WTC11 (cell line): ENCODE measurements at regions not wholly inside any gene's neighbourhood (a gene's known extent, or its start where the extent isn't known, plus 50 kb on each side); places are given as distances from the start of the nearest gene placed in this dataset.

ENCODE experiments used
- ATAC-seq: fragments of 200-7000 bp; cut with Tn5 transposase; 2 replicates; pipeline ENCODE4 v1.10.0; 2021; ENCODE audit warnings: mild to moderate bottlenecking, moderate library complexity
- CTCF ChIA-PET: fragments of 300-600 bp; sonication (Branson Sonifier 250); formaldehyde crosslinking; loops from one replicate; lab custom pipeline; 2021; ENCODE audit warnings: antibody characterized with exemption; lab: Charles Lee
- POLR2A ChIA-PET: fragments of 350-600 bp; sonication (Branson Sonifier 250); formaldehyde crosslinking; loops from one replicate; lab custom pipeline; 2021; ENCODE audit warnings: antibody characterized with exemption; lab: Charles Lee
- DNase-seq: peaks from one replicate; pipeline ENCODE4 v3.0.0; 2021; ENCODE audit warnings: low spot score
- H3K27ac Mint-ChIP-seq: 2 replicates; pipeline ENCODE4 v1.8.0; 2021; ENCODE audit warnings: mixed read lengths
- H3K27me3 Mint-ChIP-seq: 2 replicates; pipeline ENCODE4 v1.8.0; 2021; ENCODE audit warnings: low read depth, mild to moderate bottlenecking, moderate library complexity, mixed read lengths
- H3K36me3 Mint-ChIP-seq: 2 replicates; pipeline ENCODE4 v1.8.0; 2021; ENCODE audit warnings: mixed read lengths
- H3K4me1 Mint-ChIP-seq: 2 replicates; pipeline ENCODE4 v1.8.0; 2022; ENCODE audit warnings: mixed read lengths
- H3K4me3 Mint-ChIP-seq: 2 replicates; pipeline ENCODE4 v1.8.0; 2021; ENCODE audit warnings: mild to moderate bottlenecking, moderate library complexity, mixed read lengths
- H3K9me3 Mint-ChIP-seq: 2 replicates; pipeline ENCODE4 v1.8.0; 2021; ENCODE audit warnings: mixed read lengths
- CREB1 ChIP-seq: sonication (generic); formaldehyde crosslinking; IDR thresholded peaks from 2 replicates; pipeline ENCODE4 v1.8.0; 2023; ENCODE audit warnings: mild to moderate bottlenecking, missing genetic modification reagents
- E2F4 ChIP-seq: sonication (generic); formaldehyde crosslinking; IDR thresholded peaks from 2 replicates; pipeline ENCODE4 v1.8.1; 2022; ENCODE audit warnings: low read depth, mild to moderate bottlenecking, moderate library complexity, missing genetic modification reagents, borderline replicate concordance
- E2F5 ChIP-seq: sonication (generic); formaldehyde crosslinking; IDR thresholded peaks from 2 replicates; pipeline ENCODE4 v1.8.1; 2022; ENCODE audit warnings: mild to moderate bottlenecking, moderate library complexity, missing genetic modification reagents
- ELF4 ChIP-seq: sonication (generic); formaldehyde crosslinking; IDR thresholded peaks from 2 replicates; pipeline ENCODE4 v1.8.1; 2022; ENCODE audit warnings: low read depth, mild to moderate bottlenecking, moderate library complexity, missing genetic modification reagents
- EMX1 ChIP-seq: fragments of 250-450 bp; sonication (Bioruptor Pico); IDR thresholded peaks from 2 replicates; pipeline ENCODE4 v1.8.0; 2021; ENCODE audit warnings: mild to moderate bottlenecking
- GABPB1 ChIP-seq: sonication (generic); formaldehyde crosslinking; IDR thresholded peaks from 2 replicates; pipeline ENCODE4 v1.8.1; 2023; ENCODE audit warnings: mild to moderate bottlenecking, missing genetic modification reagents
- HMGA2 ChIP-seq: fragments of 250-450 bp; sonication (Bioruptor Pico); IDR thresholded peaks from 2 replicates; pipeline ENCODE4 v1.4.0; 2021; ENCODE audit warnings: mild to moderate bottlenecking, moderate library complexity
- MAX ChIP-seq: sonication (generic); formaldehyde crosslinking; IDR thresholded peaks from 2 replicates; pipeline ENCODE4 v1.8.0; 2022; ENCODE audit warnings: mild to moderate bottlenecking, missing genetic modification reagents
- MLX ChIP-seq: sonication (generic); formaldehyde crosslinking; IDR thresholded peaks from 2 replicates; pipeline ENCODE4 v1.8.1; 2023; ENCODE audit warnings: mild to moderate bottlenecking, missing genetic modification reagents, moderate library complexity
- NFYB ChIP-seq: sonication (generic); formaldehyde crosslinking; conservative IDR thresholded peaks from 2 replicates; pipeline ENCODE4 v1.8.0; 2022; ENCODE audit warnings: low read depth, missing genetic modification reagents
- NR2C2 ChIP-seq: sonication (generic); formaldehyde crosslinking; IDR thresholded peaks from 2 replicates; pipeline ENCODE4 v1.8.0; 2022; ENCODE audit warnings: mild to moderate bottlenecking, missing genetic modification reagents
- PREB ChIP-seq: sonication (generic); formaldehyde crosslinking; IDR thresholded peaks from 2 replicates; pipeline ENCODE4 v1.8.1; 2022; ENCODE audit warnings: mild to moderate bottlenecking, missing genetic modification reagents, moderate library complexity, borderline replicate concordance
- TCF7 ChIP-seq: sonication (generic); formaldehyde crosslinking; IDR thresholded peaks from 2 replicates; pipeline ENCODE4 v1.8.0; 2022; ENCODE audit warnings: mild to moderate bottlenecking, low read depth, missing genetic modification reagents, moderate library complexity
- ZBTB21 ChIP-seq: sonication (generic); formaldehyde crosslinking; IDR thresholded peaks from 2 replicates; pipeline ENCODE4 v1.8.1; 2023; ENCODE audit warnings: mild to moderate bottlenecking, missing genetic modification reagents, borderline replicate concordance
- ZNF121 ChIP-seq: sonication (generic); formaldehyde crosslinking; IDR thresholded peaks from 2 replicates; pipeline ENCODE4 v1.8.0; 2023; ENCODE audit warnings: missing genetic modification reagents
- ZNF138 ChIP-seq: sonication (generic); formaldehyde crosslinking; conservative IDR thresholded peaks from 2 replicates; pipeline ENCODE4 v1.8.1; 2022; ENCODE audit warnings: mild to moderate bottlenecking, moderate library complexity, missing genetic modification reagents
- ZNF232 ChIP-seq: sonication (generic); formaldehyde crosslinking; IDR thresholded peaks from 2 replicates; pipeline ENCODE4 v1.8.0; 2022; ENCODE audit warnings: mild to moderate bottlenecking, missing genetic modification reagents
- ZNF317 ChIP-seq: sonication (generic); formaldehyde crosslinking; IDR thresholded peaks from 2 replicates; pipeline ENCODE4 v1.8.1; 2023; ENCODE audit warnings: low read depth, mild to moderate bottlenecking, moderate library complexity, missing genetic modification reagents, borderline replicate concordance
- ZNF671 ChIP-seq: fragments of 250-450 bp; sonication (Bioruptor Pico); IDR thresholded peaks from 2 replicates; pipeline ENCODE4 v1.8.0; 2021; ENCODE audit warnings: mild to moderate bottlenecking
- TF ChIP-seq, protein P1 (sequence below): sonication (generic); formaldehyde crosslinking; IDR thresholded peaks from 2 replicates; pipeline ENCODE4 v1.8.0; 2023; ENCODE audit warnings: missing genetic modification reagents
- TF ChIP-seq, protein P2 (sequence below): sonication (generic); formaldehyde crosslinking; IDR thresholded peaks from 2 replicates; pipeline ENCODE4 v1.8.0; 2022; ENCODE audit warnings: mild to moderate bottlenecking, missing genetic modification reagents
- TF ChIP-seq, protein P3 (sequence below): fragments of 250-450 bp; sonication (Bioruptor Pico); IDR thresholded peaks from 2 replicates; pipeline ENCODE4 v2.1.2; 2022; ENCODE audit warnings: mild to moderate bottlenecking, moderate library complexity
- TF ChIP-seq, protein P4 (sequence below): sonication (generic); formaldehyde crosslinking; IDR thresholded peaks from 2 replicates; pipeline ENCODE4 v1.8.0; 2023; ENCODE audit warnings: mild to moderate bottlenecking, missing genetic modification reagents

DNA sequence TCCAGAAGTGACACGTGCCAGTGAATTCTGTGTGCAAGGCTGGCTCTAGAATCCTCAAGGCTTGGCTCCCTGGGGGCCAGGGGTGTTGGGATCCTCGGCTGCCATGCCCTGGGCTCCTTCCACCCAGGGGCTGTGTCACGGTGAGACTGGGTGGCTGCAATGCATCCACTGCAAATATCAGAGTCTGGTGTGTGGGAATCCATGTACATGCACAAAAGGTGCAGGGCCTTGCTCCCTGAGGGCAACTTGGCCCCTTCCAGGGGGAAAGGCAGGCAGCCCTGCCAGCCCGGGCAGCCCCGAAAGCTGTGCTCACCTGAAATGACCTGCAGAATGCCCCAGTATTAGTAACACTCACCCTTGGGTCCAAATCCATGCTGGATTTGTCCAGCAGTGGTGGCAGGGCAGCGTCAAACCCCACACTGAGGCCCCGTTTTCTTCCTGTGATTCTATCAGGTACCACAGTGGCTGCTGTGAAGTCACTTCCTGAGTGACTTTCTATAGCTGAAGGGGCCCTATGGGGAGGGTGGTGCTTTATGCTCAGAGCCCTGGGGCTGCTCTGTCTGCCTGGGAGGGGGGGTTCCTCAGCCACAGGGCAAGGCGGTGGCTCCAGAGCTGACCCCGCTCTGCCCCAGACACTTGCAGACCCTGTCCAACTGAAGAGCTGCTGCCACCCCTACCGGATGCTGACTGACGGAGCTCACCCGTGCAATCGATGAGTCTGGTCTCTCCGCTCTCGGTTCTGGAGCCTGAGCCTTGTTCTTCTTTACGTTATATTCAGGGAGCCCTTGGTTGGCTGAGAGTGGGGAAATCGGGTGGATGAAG lies 317.7 kb downstream of the GLRX3 start:
- Mint-ChIP-seq H3K4me3 (no peak overlapping the region), H3K27ac (no peak overlapping the region)
- TF ChIP-seq ZNF138 (CRISPR knock-in tag) (no peak), ZNF121 (no peak), PREB (CRISPR knock-in tag) (no peak), GABPB1 (CRISPR knock-in tag) (no peak), HMGA2 (no peak), ZNF232 (CRISPR knock-in tag) (no peak), EMX1 (CRISPR knock-in tag) (no peak), ZNF671 (CRISPR knock-in tag) (no peak)
- TF ChIP-seq, all 79 proteins: peak for 0
- peaks cover 78% of the 10 kb centered on the region for H3K36me3 Mint-ChIP-seq
- H3K9me3 Mint-ChIP-seq: peaks cover 86% of the 10 kb centered on the region
- no peaks in the 10 kb centered on the region for H3K4me1 Mint-ChIP-seq
- CTCF ChIA-PET: no interaction called here
- POLR2A ChIA-PET: no interaction called here
- no peak for DNase-seq
- no peak for ATAC-seq
- H3K27me3 Mint-ChIP-seq: peaks cover 8% of the 10 kb centered on the region

DNA sequence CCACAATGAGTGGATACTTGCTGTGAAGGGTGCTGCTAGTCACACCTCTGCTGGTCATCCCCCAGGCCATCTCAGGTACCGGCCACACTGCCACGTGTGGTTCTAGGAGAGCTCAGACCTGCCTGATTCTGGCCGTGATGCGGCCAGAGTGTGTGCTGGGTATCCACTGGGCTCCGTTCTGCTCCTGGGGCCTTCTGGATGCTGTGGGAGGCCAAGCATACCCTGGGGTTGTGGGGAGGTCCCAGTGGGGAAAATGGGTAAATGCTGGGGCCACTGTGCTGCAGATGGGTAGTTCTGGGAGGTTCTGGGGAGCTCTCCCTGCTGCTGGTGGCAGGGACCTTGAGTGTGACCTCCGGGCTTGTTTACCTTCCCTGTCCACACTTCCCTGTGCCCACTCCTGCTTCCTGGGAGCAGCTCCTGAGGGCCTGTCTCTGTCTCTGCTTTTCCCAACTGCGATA lies 318.4 kb downstream of the GLRX3 start:
- no peak overlapping the region for H3K4me3 Mint-ChIP-seq
- H3K27me3 Mint-ChIP-seq: peaks cover 8% of the 10 kb centered on the region
- ATAC-seq (no peak), DNase-seq (no peak)
- peaks cover 82% of the 10 kb centered on the region for H3K9me3 Mint-ChIP-seq
- POLR2A ChIA-PET: no interaction called here
- H3K4me1 Mint-ChIP-seq: no peaks in the 10 kb centered on the region
- H3K27ac Mint-ChIP-seq: no peak overlapping the region
- TF ChIP-seq, protein P1, sequence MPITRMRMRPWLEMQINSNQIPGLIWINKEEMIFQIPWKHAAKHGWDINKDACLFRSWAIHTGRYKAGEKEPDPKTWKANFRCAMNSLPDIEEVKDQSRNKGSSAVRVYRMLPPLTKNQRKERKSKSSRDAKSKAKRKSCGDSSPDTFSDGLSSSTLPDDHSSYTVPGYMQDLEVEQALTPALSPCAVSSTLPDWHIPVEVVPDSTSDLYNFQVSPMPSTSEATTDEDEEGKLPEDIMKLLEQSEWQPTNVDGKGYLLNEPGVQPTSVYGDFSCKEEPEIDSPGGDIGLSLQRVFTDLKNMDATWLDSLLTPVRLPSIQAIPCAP (CRISPR knock-in tag): no peak
- TF ChIP-seq E2F4 (CRISPR knock-in tag) (no peak), MAX (CRISPR knock-in tag) (no peak), E2F5 (CRISPR knock-in tag) (no peak), ZBTB21 (CRISPR knock-in tag) (no peak), NFYB (CRISPR knock-in tag) (no peak), NR2C2 (CRISPR knock-in tag) (no peak), ELF4 (CRISPR knock-in tag) (no peak), MLX (no peak), HMGA2 (no peak), TCF7 (CRISPR knock-in tag) (no peak), CREB1 (CRISPR knock-in tag) (no peak), ZNF317 (CRISPR knock-in tag) (no peak)
- TF ChIP-seq, protein P2, sequence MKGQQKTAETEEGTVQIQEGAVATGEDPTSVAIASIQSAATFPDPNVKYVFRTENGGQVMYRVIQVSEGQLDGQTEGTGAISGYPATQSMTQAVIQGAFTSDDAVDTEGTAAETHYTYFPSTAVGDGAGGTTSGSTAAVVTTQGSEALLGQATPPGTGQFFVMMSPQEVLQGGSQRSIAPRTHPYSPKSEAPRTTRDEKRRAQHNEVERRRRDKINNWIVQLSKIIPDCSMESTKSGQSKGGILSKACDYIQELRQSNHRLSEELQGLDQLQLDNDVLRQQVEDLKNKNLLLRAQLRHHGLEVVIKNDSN (CRISPR knock-in tag): no peak
- TF ChIP-seq, protein P3, sequence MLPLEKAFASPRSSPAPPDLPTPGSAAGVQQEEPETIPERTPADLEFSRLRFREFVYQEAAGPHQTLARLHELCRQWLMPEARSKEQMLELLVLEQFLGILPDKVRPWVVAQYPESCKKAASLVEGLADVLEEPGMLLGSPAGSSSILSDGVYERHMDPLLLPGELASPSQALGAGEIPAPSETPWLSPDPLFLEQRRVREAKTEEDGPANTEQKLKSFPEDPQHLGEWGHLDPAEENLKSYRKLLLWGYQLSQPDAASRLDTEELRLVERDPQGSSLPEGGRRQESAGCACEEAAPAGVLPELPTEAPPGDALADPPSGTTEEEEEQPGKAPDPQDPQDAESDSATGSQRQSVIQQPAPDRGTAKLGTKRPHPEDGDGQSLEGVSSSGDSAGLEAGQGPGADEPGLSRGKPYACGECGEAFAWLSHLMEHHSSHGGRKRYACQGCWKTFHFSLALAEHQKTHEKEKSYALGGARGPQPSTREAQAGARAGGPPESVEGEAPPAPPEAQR (CRISPR knock-in tag): no peak
- TF ChIP-seq, protein P4, sequence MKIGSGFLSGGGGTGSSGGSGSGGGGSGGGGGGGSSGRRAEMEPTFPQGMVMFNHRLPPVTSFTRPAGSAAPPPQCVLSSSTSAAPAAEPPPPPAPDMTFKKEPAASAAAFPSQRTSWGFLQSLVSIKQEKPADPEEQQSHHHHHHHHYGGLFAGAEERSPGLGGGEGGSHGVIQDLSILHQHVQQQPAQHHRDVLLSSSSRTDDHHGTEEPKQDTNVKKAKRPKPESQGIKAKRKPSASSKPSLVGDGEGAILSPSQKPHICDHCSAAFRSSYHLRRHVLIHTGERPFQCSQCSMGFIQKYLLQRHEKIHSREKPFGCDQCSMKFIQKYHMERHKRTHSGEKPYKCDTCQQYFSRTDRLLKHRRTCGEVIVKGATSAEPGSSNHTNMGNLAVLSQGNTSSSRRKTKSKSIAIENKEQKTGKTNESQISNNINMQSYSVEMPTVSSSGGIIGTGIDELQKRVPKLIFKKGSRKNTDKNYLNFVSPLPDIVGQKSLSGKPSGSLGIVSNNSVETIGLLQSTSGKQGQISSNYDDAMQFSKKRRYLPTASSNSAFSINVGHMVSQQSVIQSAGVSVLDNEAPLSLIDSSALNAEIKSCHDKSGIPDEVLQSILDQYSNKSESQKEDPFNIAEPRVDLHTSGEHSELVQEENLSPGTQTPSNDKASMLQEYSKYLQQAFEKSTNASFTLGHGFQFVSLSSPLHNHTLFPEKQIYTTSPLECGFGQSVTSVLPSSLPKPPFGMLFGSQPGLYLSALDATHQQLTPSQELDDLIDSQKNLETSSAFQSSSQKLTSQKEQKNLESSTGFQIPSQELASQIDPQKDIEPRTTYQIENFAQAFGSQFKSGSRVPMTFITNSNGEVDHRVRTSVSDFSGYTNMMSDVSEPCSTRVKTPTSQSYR (CRISPR knock-in tag): no peak
- CTCF ChIA-PET: no interaction called here
- peaks cover 75% of the 10 kb centered on the region for H3K36me3 Mint-ChIP-seq
